H1 (cell line): ENCODE measurements at regions not wholly inside any gene's neighbourhood (a gene's known extent, or its start where the extent isn't known, plus 50 kb on each side); places are given as distances from the start of the nearest gene placed in this dataset.

Experiments used
- CTCF ChIA-PET: fragments of 300-600 bp; sonication (Branson Sonifier 250); formaldehyde crosslinking; loops from one replicate; lab custom pipeline; 2021; ENCODE audit not compliant: partially characterized antibody; lab: Charles Lee
- POLR2A ChIA-PET: fragments of 300-600 bp; sonication (Branson Sonifier 250); formaldehyde crosslinking; loops from one replicate; lab custom pipeline; 2021; ENCODE audit warnings: inconsistent platforms; ENCODE audit not compliant: partially characterized antibody; lab: Charles Lee
- DNase-seq, 2 experiments: peaks; one replicate each; pipeline versions ENCODE4 v3.0.0 to v3.0.0-alpha.2; 2010 to 2022; ENCODE audit warnings: low spot score in 2 of 2, low read depth in 1 of 2, mixed read lengths in 1 of 2
- FAIRE-seq: peaks from 2 replicates; lab custom pipeline; 2011; peaks lifted over from hg19 to GRCh38; lab: Jason Lieb, UNC
- H2AFZ ChIP-seq: 2 replicates; pipeline ENCODE4 v1.8.1; 2012; ENCODE audit warnings: low read length, inconsistent platforms
- H2AK5ac ChIP-seq: 2 replicates; pipeline ENCODE4 v1.6.1; 2013; ENCODE audit warnings: low read depth, low read length
- H2BK120ac ChIP-seq: replicated peaks from 2 replicates; pipeline ENCODE3; 2013; ENCODE audit warnings: low read depth, low read length, inconsistent platforms
- H2BK12ac ChIP-seq: 2 replicates; pipeline ENCODE4 v1.6.1; 2013; ENCODE audit warnings: low read depth, low read length
- H2BK15ac ChIP-seq: 2 replicates; pipeline ENCODE4 v1.6.1; 2013; ENCODE audit warnings: low read length
- H2BK20ac ChIP-seq: 2 replicates; pipeline ENCODE4 v1.6.1; 2013; ENCODE audit warnings: low read length
- H2BK5ac ChIP-seq: 2 replicates; pipeline ENCODE4 v1.6.1; 2013; ENCODE audit warnings: low read depth, low read length
- H3K14ac ChIP-seq: 2 replicates; pipeline ENCODE4 v1.6.1; 2013; ENCODE audit warnings: inconsistent platforms; ENCODE audit not compliant: insufficient read length
- H3K18ac ChIP-seq: 2 replicates; pipeline ENCODE4 v1.6.1; 2013; ENCODE audit warnings: low read length; ENCODE audit errors: extremely low read depth
- H3K23ac ChIP-seq: 2 replicates; pipeline ENCODE4 v1.6.1; 2013; ENCODE audit warnings: inconsistent platforms; ENCODE audit not compliant: insufficient read length
- H3K23me2 ChIP-seq: 2 replicates; pipeline ENCODE4 v1.6.1; 2013; ENCODE audit warnings: low read depth, low read length
- H3K27ac ChIP-seq: 2 replicates; pipeline ENCODE4 v1.6.1; 2011; ENCODE audit warnings: low read depth, low read length, inconsistent platforms
- H3K27me3 ChIP-seq, 4 experiments: replicated peaks in 1 of 4; 1 replicate in 1 of 4; 2 replicates in 3 of 4; pipeline versions ENCODE4 v1.6.1 to v1.8.1; 2011 to 2013; ENCODE audit warnings: low read length in 3 of 4, mild to moderate bottlenecking in 3 of 4, inconsistent platforms in 2 of 4, mixed read lengths in 2 of 4, moderate library complexity in 1 of 4; ENCODE audit not compliant: control insufficient read depth in 3 of 4, insufficient read depth in 3 of 4; ENCODE audit errors: extremely low read depth in 1 of 4
- H3K36me3 ChIP-seq, 4 experiments: 2 replicates each; pipeline versions ENCODE4 v1.6.1 to v1.8.1; 2011 to 2013; ENCODE audit warnings: mild to moderate bottlenecking in 4 of 4, low read length in 3 of 4, moderate library complexity in 2 of 4, control low read depth in 1 of 4, inconsistent platforms in 1 of 4; ENCODE audit not compliant: insufficient read depth in 4 of 4, control insufficient read depth in 2 of 4
- H3K4ac ChIP-seq: replicated peaks from 2 replicates; pipeline ENCODE3; 2013; ENCODE audit warnings: low read length, low read depth, mixed read lengths, inconsistent platforms; ENCODE audit not compliant: insufficient read length
- H3K4me1 ChIP-seq, 4 experiments: replicated peaks in 1 of 4; 1 replicate in 1 of 4; 2 replicates in 3 of 4; pipeline versions ENCODE4 v1.6.1 to v1.8.1; 2011 to 2013; ENCODE audit warnings: low read length in 3 of 4, inconsistent platforms in 2 of 4, mixed read lengths in 1 of 4; ENCODE audit not compliant: insufficient read depth in 4 of 4, control insufficient read depth in 3 of 4
- H3K4me2 ChIP-seq, 2 experiments: 2 replicates each; pipeline versions ENCODE4 v1.6.1 to v1.8.1; 2011 to 2013; ENCODE audit warnings: low read depth in 2 of 2, low read length in 2 of 2, control low read depth in 1 of 2, inconsistent platforms in 1 of 2, mild to moderate bottlenecking in 1 of 2; ENCODE audit not compliant: insufficient read depth in 1 of 2
- H3K4me3 ChIP-seq, 4 experiments: fragments of 200-600, 300-600 bp in 1 of 4; sonication (generic), shearing (Covaris generic), sonication (Bioruptor Twin) in 1 of 4; 2 replicates each; pipeline versions ENCODE4 v1.5.1 to v1.8.1; 2011 to 2016; ENCODE audit warnings: low read length in 4 of 4, low read depth in 3 of 4, control low read depth in 2 of 4, inconsistent platforms in 2 of 4, mild to moderate bottlenecking in 2 of 4, mixed read lengths in 1 of 4, moderate library complexity in 1 of 4; ENCODE audit not compliant: insufficient read depth in 2 of 4; ENCODE audit errors: extremely low read depth in 1 of 4
- H3K56ac ChIP-seq: replicated peaks from 2 replicates; pipeline ENCODE3; 2013; ENCODE audit warnings: low read depth, mild to moderate bottlenecking, mixed read lengths, low read length, inconsistent platforms; ENCODE audit not compliant: insufficient read length
- H3K79me1 ChIP-seq: 2 replicates; pipeline ENCODE4 v1.6.1; 2013; ENCODE audit warnings: low read depth, low read length, control low read depth
- H3K79me2 ChIP-seq, 2 experiments: 2 replicates each; pipeline versions ENCODE4 v1.6.1 to v1.8.1; 2012 to 2013; ENCODE audit warnings: low read length in 2 of 2, mild to moderate bottlenecking in 2 of 2, inconsistent platforms in 1 of 2; ENCODE audit not compliant: insufficient read depth in 2 of 2, control insufficient read depth in 1 of 2
- H3K9ac ChIP-seq, 4 experiments: replicated peaks in 1 of 4; 1 replicate in 1 of 4; 2 replicates in 3 of 4; pipeline versions ENCODE4 v1.6.1 to v1.8.1; 2011 to 2013; ENCODE audit warnings: low read depth in 3 of 4, low read length in 3 of 4, control low read depth in 2 of 4, mild to moderate bottlenecking in 2 of 4, moderate library complexity in 2 of 4, inconsistent platforms in 1 of 4; ENCODE audit errors: extremely low read depth in 1 of 4
- H3K9me3 ChIP-seq, 2 experiments: 2 replicates each; pipeline versions ENCODE4 v1.6.1 to v1.8.1; 2012 to 2013; ENCODE audit warnings: mild to moderate bottlenecking in 2 of 2, moderate library complexity in 2 of 2, control low read depth in 1 of 2, inconsistent platforms in 1 of 2, low read depth in 1 of 2, low read length in 1 of 2, mixed read lengths in 1 of 2; ENCODE audit not compliant: insufficient read depth in 2 of 2
- H4K20me1 ChIP-seq, 2 experiments: replicated peaks in 1 of 2; 2 replicates each; pipeline versions ENCODE3 to v1.8.1; 2011 to 2013; ENCODE audit warnings: inconsistent platforms in 2 of 2, low read length in 2 of 2, mild to moderate bottlenecking in 1 of 2; ENCODE audit not compliant: insufficient read depth in 2 of 2, control insufficient read depth in 1 of 2
- H4K5ac ChIP-seq: 2 replicates; pipeline ENCODE4 v1.6.1; 2013; ENCODE audit warnings: low read length, low read depth, mixed read lengths, inconsistent platforms; ENCODE audit not compliant: insufficient read length
- H4K8ac ChIP-seq: 2 replicates; pipeline ENCODE4 v1.8.0; 2013; ENCODE audit warnings: mild to moderate bottlenecking, moderate library complexity, low read length, inconsistent platforms; ENCODE audit not compliant: insufficient read depth; ENCODE audit errors: extremely low read depth
- H4K91ac ChIP-seq: replicated peaks from 2 replicates; pipeline ENCODE3; 2013; ENCODE audit warnings: low read length, mixed read lengths, inconsistent platforms; ENCODE audit not compliant: insufficient read length
- BACH1 ChIP-seq: IDR thresholded peaks from 2 replicates; pipeline ENCODE4 v1.6.1; 2012; ENCODE audit warnings: low read length, improper control_type of control experiment
- BCL11A ChIP-seq, 2 experiments: IDR thresholded peaks; one replicate each; pipeline ENCODE4 v1.6.1; 2011; ENCODE audit warnings: low read depth in 2 of 2, low read length in 2 of 2, mild to moderate bottlenecking in 2 of 2
- CBX8 ChIP-seq: fragments of 300-800, 300-1000 bp; sonication (generic); IDR thresholded peaks from 2 replicates; pipeline ENCODE4 v1.7.1; 2016; ENCODE audit warnings: low read depth, low read length, borderline replicate concordance
- CHD2 ChIP-seq: IDR thresholded peaks from 2 replicates; pipeline ENCODE4 v1.6.1; 2012; ENCODE audit warnings: low read length, improper control_type of control experiment
- EZH2 ChIP-seq: fragments of 200-600 bp; sonication (generic); IDR thresholded peaks from 2 replicates; pipeline ENCODE4 v1.7.1; 2012; ENCODE audit warnings: low read depth, mild to moderate bottlenecking, moderate library complexity, low read length, inconsistent platforms; ENCODE audit not compliant: severe bottlenecking
- GABPA ChIP-seq: IDR thresholded peaks from 2 replicates; pipeline ENCODE4 v1.6.1; 2011; ENCODE audit warnings: mild to moderate bottlenecking, low read length, moderate library complexity, borderline replicate concordance; ENCODE audit not compliant: insufficient read depth
- KDM1A ChIP-seq: fragments of 200-600, 300-600 bp; sonication (generic); IDR thresholded peaks from 2 replicates; pipeline ENCODE4 v1.7.1; 2016; ENCODE audit warnings: mild to moderate bottlenecking, low read length, borderline replicate concordance
- NRF1 ChIP-seq: IDR thresholded peaks from 2 replicates; pipeline ENCODE4 v1.6.1; 2011; ENCODE audit warnings: mild to moderate bottlenecking, low read depth, low read length, improper control_type of control experiment
- POU5F1 ChIP-seq: IDR thresholded peaks from 2 replicates; pipeline ENCODE4 v1.6.1; 2011; ENCODE audit warnings: low read depth, mild to moderate bottlenecking, low read length, moderate library complexity
- RBBP5 ChIP-seq: IDR thresholded peaks from 2 replicates; pipeline ENCODE4 v1.7.1; 2012; ENCODE audit warnings: low read depth, mild to moderate bottlenecking, inconsistent platforms, low read length, moderate library complexity, borderline replicate concordance
- SP2 ChIP-seq: IDR thresholded peaks from 2 replicates; pipeline ENCODE4 v1.6.1; 2012; ENCODE audit warnings: mild to moderate bottlenecking, low read length, inconsistent platforms
- SRF ChIP-seq: IDR thresholded peaks from 2 replicates; pipeline ENCODE4 v1.6.1; 2011; ENCODE audit warnings: mild to moderate bottlenecking, low read depth, low read length, moderate library complexity
- TBP ChIP-seq: IDR thresholded peaks from 2 replicates; pipeline ENCODE4 v1.6.1; 2011; ENCODE audit warnings: low read depth, low read length, improper control_type of control experiment
- TCF12 ChIP-seq: IDR thresholded peaks from 2 replicates; pipeline ENCODE4 v1.6.1; 2011; ENCODE audit warnings: low read depth, mild to moderate bottlenecking, low read length
- WGBS, 2 experiments: shearing (Covaris generic) in 1 of 2; methylation state at CpG; one replicate each; pipeline versions ENCODE4 v1.1.6 to v1.1.7; 2013 to 2015; ENCODE audit warnings: low lambda C conversion rate in 2 of 2, mixed read lengths in 2 of 2, inconsistent platforms in 1 of 2, low coverage in 1 of 2, missing lambda C conversion rate in 1 of 2; ENCODE audit not compliant: insufficient replicate concordance in 2 of 2, insufficient coverage in 1 of 2, insufficient read length in 1 of 2; ENCODE audit errors: extremely low coverage in 1 of 2, missing lambda C conversion rate in 1 of 2; 5-methylcytosine and 5-hydroxymethylcytosine counted together

DNA sequence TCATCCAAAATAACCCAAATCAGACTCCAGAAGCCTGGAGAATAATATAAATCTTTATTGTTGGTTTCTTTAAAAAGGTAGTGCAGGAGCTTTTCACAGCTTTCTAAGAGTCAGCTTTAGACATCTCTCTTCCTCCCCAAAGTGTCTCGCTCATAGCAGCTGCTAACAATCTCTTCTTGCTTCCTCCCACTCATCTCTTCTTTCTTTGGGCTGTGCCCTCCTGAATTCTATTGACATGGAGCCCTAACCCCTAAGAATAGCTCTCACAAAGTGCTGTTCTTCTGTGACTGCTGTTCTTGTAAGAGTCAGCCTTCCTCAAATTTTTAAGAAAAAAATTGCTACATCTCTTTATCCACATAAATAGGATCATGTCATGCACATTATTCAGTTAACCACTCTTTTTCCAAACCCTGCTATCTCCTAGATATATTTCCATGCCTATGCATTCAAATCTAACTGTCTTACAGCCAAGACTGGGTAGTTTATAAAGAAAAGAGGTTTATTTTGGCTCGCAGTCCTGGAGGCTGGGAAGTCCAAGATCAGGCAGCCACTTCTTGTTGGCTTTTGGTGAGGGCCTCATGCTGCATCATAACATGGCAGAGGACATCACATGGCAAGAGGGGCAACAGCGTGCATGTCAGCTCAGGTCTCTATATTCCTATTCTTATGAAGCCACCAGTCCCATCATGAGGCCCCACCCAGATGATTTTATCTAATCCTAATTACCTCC, 301.0 kb upstream of the POU3F1 start:
- no peak overlapping the region for H4K5ac ChIP-seq
- H3K9ac ChIP-seq: no peak overlapping the region
- H4K20me1 ChIP-seq: no peaks in the 10 kb centered on the region
- no peak overlapping the region for H2BK15ac ChIP-seq
- peaks cover 0 to 11% of the 10 kb centered on the region in 2 experiments; a peak in 2 of 4 replicates for H3K9me3 ChIP-seq
- H2BK20ac ChIP-seq: no peak overlapping the region
- H3K4ac ChIP-seq: no peak overlapping the region
- H3K23me2 ChIP-seq: no peaks in the 10 kb centered on the region; the same call in 1 of the 2 replicates
- TF ChIP-seq EZH2 (no peak), RBBP5 (no peak), CHD2 (no peak), TBP (no peak), POU5F1 (no peak), GABPA (no peak), SRF (no peak), SP2 (no peak), NRF1 (no peak), KDM1A (no peak), BACH1 (no peak), BCL11A (IDR thresholded peaks at IDR 0.05; ENCODE audit: low read depth in 2 of 2, low read length in 2 of 2) (no peak), TCF12 (no peak), CBX8 (no peak)
- WGBS, 2 experiments: 94% methylated on average over 3 of the region's 3 CpGs; no CpG with 5 or more reads in 1 of the 2 experiments
- no peak overlapping the region for H2BK5ac ChIP-seq
- no peak overlapping the region for H4K91ac ChIP-seq
- H2AFZ ChIP-seq: no peak overlapping the region
- H2BK12ac ChIP-seq: no peak overlapping the region
- no peaks in the 10 kb centered on the region for H3K27me3 ChIP-seq
- H2BK120ac ChIP-seq: no peak overlapping the region
- H3K27ac ChIP-seq: no peak overlapping the region
- H4K8ac ChIP-seq: no peak overlapping the region
- H3K79me2 ChIP-seq: no peaks in the 10 kb centered on the region
- peaks cover 0 to 2% (median 0%) of the 10 kb centered on the region in 4 experiments; a peak in 2 of 7 replicates for H3K4me1 ChIP-seq
- H3K56ac ChIP-seq: no peak overlapping the region
- FAIRE-seq (no peak), DNase-seq (no peak)
- no peak overlapping the region for H3K23ac ChIP-seq
- H3K36me3 ChIP-seq: no peaks in the 10 kb centered on the region
- no peak overlapping the region for H3K14ac ChIP-seq
- no peak overlapping the region for H3K4me2 ChIP-seq
- POLR2A ChIA-PET: no interaction called here
- H3K18ac ChIP-seq: no peak overlapping the region
- H2AK5ac ChIP-seq: no peak overlapping the region
- CTCF ChIA-PET: interaction anchor here (0.5 kb wide), 1 partner anchor 1953 kb away, joined by 3 read pairs; no protein-coding TSS in a partner anchor
- no peak overlapping the region for H3K4me3 ChIP-seq
- no peaks in the 10 kb centered on the region for H3K79me1 ChIP-seq
